RWPE1 (cell line): ENCODE measurements at regions not wholly inside any gene's neighbourhood (a gene's known extent, or its start where the extent isn't known, plus 50 kb on each side); places are given as distances from the start of the nearest gene placed in this dataset.
"Not testable (repeated sequence)": the region's sequence is repeated elsewhere in the genome, so short reads cannot be mapped to it uniquely, and the experiment has no call there.

Experiments
- CTCF ChIA-PET: fragments of 350-600 bp; sonication (Branson Sonifier 250); formaldehyde crosslinking; extraction: SDS; loops from one replicate; lab custom pipeline; 2021; lab: Yijun Ruan, JAX
- POLR2A ChIA-PET: fragments of 400-600 bp; formaldehyde crosslinking; extraction: SDS; loops from one replicate; lab custom pipeline; 2020; ENCODE audit warnings: antibody characterized with exemption; ENCODE audit not compliant: low non-redundant PET; lab: Yijun Ruan, JAX
- DNase-seq: peaks from one replicate; pipeline ENCODE4 v3.0.0; 2012; ENCODE audit warnings: low spot score
- H3K27ac ChIP-seq: fragments of 450-650 bp; 2 replicates; pipeline ENCODE4 v1.5.1; 2017
- TF ChIP-seq, protein P1 (sequence below): fragments of 450-650 bp; conservative IDR thresholded peaks from 2 replicates; pipeline ENCODE4 v1.5.1; 2017; ENCODE audit warnings: low read depth, mild to moderate bottlenecking

DNA sequence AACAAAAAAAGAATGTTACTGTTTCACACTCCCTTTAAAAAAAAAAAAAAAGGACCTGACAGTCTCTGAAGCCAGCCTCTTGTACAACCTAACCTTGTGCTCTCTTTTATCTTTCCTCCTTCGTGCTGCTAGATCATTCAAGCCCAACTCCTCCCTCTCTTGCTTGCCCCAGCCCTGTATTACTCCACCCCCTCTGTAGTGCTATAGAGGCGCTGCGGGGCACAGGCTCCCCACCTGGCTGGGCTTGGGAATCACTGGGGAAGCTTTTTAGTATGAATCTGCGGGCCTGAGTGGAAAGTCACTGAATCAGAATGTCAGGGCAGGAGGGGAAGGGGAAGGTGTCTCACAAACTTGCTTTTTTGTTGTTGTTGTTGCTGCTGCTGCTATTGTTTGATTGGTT lies 383.7 kb upstream of the CAMK1G start:
- CTCF ChIA-PET, result interaction anchor here (0.6 to 0.7 kb wide), 2 partner anchors 225 to 236 kb away, joined by 3 read pairs; no protein-coding TSS in a partner anchor
- POLR2A ChIA-PET, result no interaction called here
- H3K27ac ChIP-seq, result no peak overlapping the region
- DNase-seq, result no peak
- TF ChIP-seq, protein P1, sequence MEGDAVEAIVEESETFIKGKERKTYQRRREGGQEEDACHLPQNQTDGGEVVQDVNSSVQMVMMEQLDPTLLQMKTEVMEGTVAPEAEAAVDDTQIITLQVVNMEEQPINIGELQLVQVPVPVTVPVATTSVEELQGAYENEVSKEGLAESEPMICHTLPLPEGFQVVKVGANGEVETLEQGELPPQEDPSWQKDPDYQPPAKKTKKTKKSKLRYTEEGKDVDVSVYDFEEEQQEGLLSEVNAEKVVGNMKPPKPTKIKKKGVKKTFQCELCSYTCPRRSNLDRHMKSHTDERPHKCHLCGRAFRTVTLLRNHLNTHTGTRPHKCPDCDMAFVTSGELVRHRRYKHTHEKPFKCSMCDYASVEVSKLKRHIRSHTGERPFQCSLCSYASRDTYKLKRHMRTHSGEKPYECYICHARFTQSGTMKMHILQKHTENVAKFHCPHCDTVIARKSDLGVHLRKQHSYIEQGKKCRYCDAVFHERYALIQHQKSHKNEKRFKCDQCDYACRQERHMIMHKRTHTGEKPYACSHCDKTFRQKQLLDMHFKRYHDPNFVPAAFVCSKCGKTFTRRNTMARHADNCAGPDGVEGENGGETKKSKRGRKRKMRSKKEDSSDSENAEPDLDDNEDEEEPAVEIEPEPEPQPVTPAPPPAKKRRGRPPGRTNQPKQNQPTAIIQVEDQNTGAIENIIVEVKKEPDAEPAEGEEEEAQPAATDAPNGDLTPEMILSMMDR, result no peak

DNA sequence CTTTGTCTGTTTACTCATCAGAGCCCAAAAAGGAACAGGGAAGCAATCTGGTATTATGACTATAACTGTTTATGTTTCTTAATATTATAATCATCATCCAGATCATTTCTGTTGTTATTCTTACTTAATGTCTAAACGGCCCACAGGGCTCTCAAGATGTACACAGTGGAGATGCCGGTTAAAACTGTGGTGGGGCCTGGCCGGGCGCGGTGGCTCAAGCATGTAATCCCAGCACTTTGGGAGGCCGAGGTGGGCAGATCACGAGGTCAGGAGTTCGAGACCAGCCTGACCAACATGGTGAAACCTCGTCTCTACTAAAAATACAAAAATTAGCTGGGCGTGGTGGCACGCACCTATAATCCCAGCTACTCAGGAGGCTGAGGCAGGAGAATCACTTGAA lies 381.2 kb upstream of the CAMK1G start:
- POLR2A ChIA-PET, DNase-seq, H3K27ac ChIP-seq: not testable (repeated sequence)
- CTCF ChIA-PET, result interaction anchor here (0.6 to 2.2 kb wide), 11 partner anchors 12 to 1183 kb away, joined by 3 to 14 read pairs (median 4); no protein-coding TSS in a partner anchor

DNA sequence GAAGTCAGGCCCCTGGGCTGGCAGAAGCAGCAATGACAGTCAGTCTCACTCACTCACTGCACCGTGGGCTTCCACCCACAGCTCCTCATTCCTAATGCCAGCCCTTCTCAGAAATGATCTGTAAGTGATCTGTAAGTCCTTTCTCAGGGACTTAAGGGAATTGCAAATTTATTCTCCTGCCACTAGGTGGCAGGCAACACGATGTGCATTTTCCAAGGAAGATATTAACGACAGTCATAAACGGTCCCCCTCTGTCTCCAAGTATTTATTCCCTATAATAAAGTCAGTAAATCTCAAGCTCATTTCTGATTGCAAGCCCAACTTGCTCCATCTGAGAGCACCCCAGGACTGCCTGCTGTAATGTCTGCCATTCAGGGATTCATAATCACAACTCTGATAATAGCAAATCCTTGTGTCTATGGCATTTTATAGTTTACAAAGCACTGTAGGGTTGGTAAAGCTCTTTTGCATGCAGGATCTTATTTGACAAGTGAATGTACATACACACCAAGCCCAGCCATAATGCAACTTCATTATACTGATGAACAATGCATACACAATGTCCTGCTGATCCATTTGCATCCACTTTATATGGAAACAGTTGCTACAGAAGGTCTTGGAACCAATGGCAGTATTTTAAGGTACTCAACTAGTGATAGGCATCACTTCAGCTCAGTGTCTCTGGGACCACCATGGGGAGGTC lies 380.5 kb upstream of the CAMK1G start:
- no peak overlapping the region for H3K27ac ChIP-seq
- ChIA-PET CTCF (interaction anchor here (0.6 to 2.2 kb wide), 17 partner anchors 12 to 1184 kb away, joined by 3 to 14 read pairs (median 4); no protein-coding TSS in a partner anchor), POLR2A (no interaction called here)
- peak; percentile 49 for DNase-seq
- TF ChIP-seq, protein P1, result peak; percentile 87

DNA sequence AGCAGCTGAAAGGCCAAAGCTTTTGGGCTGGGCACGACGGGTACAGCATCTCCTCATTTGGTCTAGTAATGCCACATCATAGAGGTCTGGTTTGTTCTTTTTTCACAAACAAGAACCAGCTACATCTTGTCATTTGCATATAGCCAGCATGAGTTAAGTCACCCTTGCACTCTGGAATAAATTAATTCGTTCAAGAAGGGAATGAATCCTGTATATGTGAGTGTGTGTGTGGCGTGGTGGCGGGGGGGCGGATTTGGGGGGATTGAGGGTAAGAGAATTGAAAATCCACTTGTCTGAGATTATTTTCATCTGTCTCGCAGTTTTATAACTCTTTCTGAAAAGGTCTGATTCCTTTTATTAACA lies 380.0 kb upstream of the CAMK1G start:
- CTCF ChIA-PET, result interaction anchor here (0.6 to 2.2 kb wide), 10 partner anchors 11 to 705 kb away, joined by 3 to 14 read pairs (median 4); no protein-coding TSS in a partner anchor
- TF ChIP-seq, protein P1, result no peak

DNA sequence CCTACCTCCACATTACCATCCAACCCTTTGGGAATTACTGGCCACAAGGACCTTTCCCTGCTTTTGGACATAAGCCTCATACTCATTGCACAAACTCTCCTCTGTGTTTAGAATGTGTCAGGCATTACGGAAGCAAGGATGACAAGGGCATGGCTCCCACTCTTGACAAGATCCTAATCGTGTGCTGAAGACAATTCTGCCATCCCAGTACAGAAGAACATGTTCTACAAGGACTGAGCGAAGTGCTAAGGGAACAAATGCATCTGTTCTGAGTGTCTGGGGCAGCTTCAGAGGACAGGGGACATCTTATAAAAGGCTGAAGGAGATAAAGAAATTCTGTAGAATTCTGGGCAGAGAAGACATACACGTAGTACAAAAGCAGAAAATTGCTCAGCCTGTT lies 378.5 kb upstream of the CAMK1G start:
- DNase-seq, result no peak
- CTCF ChIA-PET, result no interaction called here
- TF ChIP-seq, protein P1, result no peak
- POLR2A ChIA-PET, result no interaction called here
- H3K27ac ChIP-seq, result no peak overlapping the region

More for the DNA sequence above, 380.0 kb upstream of the CAMK1G start:
- DNase-seq, result no peak
- POLR2A ChIA-PET, result no interaction called here
- no peak overlapping the region for H3K27ac ChIP-seq

DNA sequence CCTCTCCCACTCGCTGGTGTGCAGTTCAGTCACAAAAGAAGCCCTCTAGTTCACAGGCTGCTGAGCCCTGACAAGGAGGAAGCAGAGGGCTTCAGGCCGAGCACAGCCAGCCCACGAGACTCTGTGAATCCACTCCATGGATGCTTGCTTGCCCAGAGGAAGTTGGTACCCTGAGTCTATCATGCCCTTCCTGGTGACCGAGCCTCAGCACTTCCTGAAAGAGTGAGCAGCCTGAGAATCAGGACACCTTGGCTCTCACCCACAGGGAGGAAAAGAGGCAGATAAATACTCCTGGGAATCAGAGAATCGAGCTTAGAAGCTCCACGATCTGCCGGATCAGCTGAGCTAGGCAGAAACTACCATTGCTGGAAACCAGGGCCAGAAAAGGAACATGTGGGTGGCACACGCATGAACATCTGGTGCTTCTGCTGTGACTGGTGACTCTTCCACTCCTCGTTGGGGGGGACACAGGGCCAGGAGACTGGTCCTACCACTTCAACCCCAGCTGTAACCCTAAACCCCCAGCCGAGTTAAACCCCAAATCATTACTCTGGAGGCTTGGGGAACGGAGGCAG lies 376.3 kb upstream of the CAMK1G start:
- TF ChIP-seq, protein P1, result no peak
- CTCF ChIA-PET, result interaction anchor here (0.6 to 1.9 kb wide), 27 partner anchors 17 to 960 kb away, joined by 3 to 19 read pairs (median 4); no protein-coding TSS in a partner anchor
- no peak for DNase-seq
- H3K27ac ChIP-seq, result no peak overlapping the region
- POLR2A ChIA-PET, result interaction anchor here (0.7 kb wide), 1 partner anchor 148 kb away, joined by 3 read pairs; no protein-coding TSS in a partner anchor
